Body of pancreas (tissue), 4 donors: ENCODE measurements at regions not wholly inside any gene's neighbourhood (a gene's known extent, or its start where the extent isn't known, plus 50 kb on each side); places are given as distances from the start of the nearest gene placed in this dataset.

Experiments used
- POLR2A ChIP-seq, 3 donors: fragments of 450-650 bp; IDR thresholded peaks; one replicate each; pipeline ENCODE4 v1.6.1; 2016; ENCODE audit warnings: antibody characterized with exemption in 3 of 3, mild to moderate bottlenecking in 2 of 3
- TF ChIP-seq, protein P1 (sequence below), 7 experiments: fragments of 450-650 bp in 4 of 7; fragments of 200-600 bp in 3 of 7; sonication (generic) in 3 of 7; IDR thresholded peaks; one replicate each; pipeline ENCODE4 v1.5.1; 2016 to 2019; ENCODE audit warnings: antibody characterized with exemption in 7 of 7

DNA sequence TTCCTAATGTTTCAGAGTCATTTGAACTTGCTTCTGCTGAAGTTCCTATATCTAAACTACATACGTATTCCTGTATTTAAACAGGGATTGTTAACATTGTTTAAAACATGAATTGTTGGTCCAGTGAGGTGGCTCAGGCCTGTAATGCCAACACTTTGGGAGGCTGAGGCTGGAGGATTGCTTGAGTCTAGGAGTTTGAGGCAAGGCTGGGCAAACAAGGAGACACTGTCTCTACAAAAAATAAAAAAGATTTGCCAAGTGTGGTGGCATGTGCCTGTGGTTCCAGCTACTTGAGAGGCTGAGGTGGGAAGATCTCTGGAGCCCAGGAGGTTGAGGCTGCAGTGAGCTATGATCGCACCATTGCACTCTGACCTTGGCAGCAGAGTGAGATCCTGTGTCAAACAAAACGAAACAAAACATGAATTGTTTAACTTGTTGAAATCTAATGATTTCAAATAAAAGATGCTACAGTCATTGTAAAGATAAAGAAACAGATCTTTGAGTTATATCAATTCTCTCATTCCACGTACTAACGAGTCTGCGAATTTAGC lies 809.4 kb downstream of the TYW1 start:
- TF ChIP-seq, protein P1, sequence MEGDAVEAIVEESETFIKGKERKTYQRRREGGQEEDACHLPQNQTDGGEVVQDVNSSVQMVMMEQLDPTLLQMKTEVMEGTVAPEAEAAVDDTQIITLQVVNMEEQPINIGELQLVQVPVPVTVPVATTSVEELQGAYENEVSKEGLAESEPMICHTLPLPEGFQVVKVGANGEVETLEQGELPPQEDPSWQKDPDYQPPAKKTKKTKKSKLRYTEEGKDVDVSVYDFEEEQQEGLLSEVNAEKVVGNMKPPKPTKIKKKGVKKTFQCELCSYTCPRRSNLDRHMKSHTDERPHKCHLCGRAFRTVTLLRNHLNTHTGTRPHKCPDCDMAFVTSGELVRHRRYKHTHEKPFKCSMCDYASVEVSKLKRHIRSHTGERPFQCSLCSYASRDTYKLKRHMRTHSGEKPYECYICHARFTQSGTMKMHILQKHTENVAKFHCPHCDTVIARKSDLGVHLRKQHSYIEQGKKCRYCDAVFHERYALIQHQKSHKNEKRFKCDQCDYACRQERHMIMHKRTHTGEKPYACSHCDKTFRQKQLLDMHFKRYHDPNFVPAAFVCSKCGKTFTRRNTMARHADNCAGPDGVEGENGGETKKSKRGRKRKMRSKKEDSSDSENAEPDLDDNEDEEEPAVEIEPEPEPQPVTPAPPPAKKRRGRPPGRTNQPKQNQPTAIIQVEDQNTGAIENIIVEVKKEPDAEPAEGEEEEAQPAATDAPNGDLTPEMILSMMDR (IDR thresholded peaks at IDR 0.05) = no peak
- TF ChIP-seq POLR2A (IDR thresholded peaks at IDR 0.05) = no peak
